CMK (cell line): ENCODE measurements at regions not wholly inside any gene's neighbourhood (a gene's known extent, or its start where the extent isn't known, plus 50 kb on each side); places are given as distances from the start of the nearest gene placed in this dataset.
"Not testable (repeated sequence)": the region's sequence is repeated elsewhere in the genome, so short reads cannot be mapped to it uniquely, and the experiment has no call there.

Experiments
- DNase-seq: peaks from one replicate; pipeline ENCODE4 v3.0.0-alpha.2; 2010; ENCODE audit warnings: low read depth

- no peak for DNase-seq
Measured at GRCh38 chr7:94314413-94315410, 80.0 kb upstream of the COL1A2 start.

GRCh38 chr7:94321138-94321537, 73.6 kb upstream of the COL1A2 start:
- not testable (repeated sequence) for DNase-seq

GRCh38 chr7:94323844-94324243, 70.9 kb upstream of the COL1A2 start:
- DNase-seq = no peak

GRCh38 chr7:94324380-94325121, 70.1 kb upstream of the COL1A2 start:
- no peak for DNase-seq

- no peak for DNase-seq
Measured at GRCh38 chr7:94325122-94325475, 69.6 kb upstream of the COL1A2 start.

- DNase-seq = no peak
Measured at GRCh38 chr7:94330269-94331020, 64.2 kb upstream of the COL1A2 start.

- DNase-seq = no peak
Measured at GRCh38 chr7:94332571-94332970, 62.1 kb upstream of the COL1A2 start.

GRCh38 chr7:94333810-94334209, 60.9 kb upstream of the COL1A2 start:
- DNase-seq = no peak

GRCh38 chr7:94335586-94335985, 59.1 kb upstream of the COL1A2 start:
- no peak for DNase-seq

GRCh38 chr7:94336009-94336408, 58.7 kb upstream of the COL1A2 start:
- DNase-seq = no peak

- DNase-seq = no peak
Measured at GRCh38 chr7:94338921-94339371, 55.7 kb upstream of the COL1A2 start.

- DNase-seq = no peak
Measured at GRCh38 chr7:94344826-94345225, 49.9 kb upstream of the COL1A2 start.
